GM19467 (cell line): ENCODE measurements at regions not wholly inside any gene's neighbourhood (a gene's known extent, or its start where the extent isn't known, plus 50 kb on each side); places are given as distances from the start of the nearest gene placed in this dataset.

Source experiments
- ATAC-seq: cut with Tn5 transposase; IDR thresholded peaks from one replicate; pipeline ENCODE4 v1.9.1; 2021; ENCODE audit warnings: mild to moderate bottlenecking, moderate library complexity; ENCODE audit not compliant: unreplicated experiment

GRCh38 chr2:20523073-20523798, 76.4 kb downstream of the RHOB start:
- ATAC-seq = no peak

DNA sequence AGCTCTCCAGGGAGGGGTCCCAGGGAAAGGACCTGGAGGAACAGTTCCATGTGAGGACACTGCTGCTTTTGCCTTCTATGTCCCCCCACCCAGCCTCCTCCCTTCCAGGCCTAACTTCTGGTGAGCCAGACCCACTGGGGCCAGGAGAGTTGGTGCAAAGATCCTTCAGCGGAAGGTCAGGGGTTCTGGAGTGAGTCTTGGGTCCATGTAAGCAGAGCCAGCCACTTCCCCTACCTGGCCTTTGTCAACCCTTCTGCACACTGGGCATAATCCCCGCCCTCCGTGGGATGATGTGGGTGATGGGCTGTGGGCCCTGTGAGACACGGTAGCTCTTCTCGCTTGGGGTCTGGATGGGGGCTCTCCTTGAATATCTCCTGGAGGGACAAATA, 76.9 kb downstream of the RHOB start:
- no peak for ATAC-seq

GRCh38 chr2:20524412-20525040, 77.7 kb downstream of the RHOB start:
- peak; percentile 75 for ATAC-seq

DNA sequence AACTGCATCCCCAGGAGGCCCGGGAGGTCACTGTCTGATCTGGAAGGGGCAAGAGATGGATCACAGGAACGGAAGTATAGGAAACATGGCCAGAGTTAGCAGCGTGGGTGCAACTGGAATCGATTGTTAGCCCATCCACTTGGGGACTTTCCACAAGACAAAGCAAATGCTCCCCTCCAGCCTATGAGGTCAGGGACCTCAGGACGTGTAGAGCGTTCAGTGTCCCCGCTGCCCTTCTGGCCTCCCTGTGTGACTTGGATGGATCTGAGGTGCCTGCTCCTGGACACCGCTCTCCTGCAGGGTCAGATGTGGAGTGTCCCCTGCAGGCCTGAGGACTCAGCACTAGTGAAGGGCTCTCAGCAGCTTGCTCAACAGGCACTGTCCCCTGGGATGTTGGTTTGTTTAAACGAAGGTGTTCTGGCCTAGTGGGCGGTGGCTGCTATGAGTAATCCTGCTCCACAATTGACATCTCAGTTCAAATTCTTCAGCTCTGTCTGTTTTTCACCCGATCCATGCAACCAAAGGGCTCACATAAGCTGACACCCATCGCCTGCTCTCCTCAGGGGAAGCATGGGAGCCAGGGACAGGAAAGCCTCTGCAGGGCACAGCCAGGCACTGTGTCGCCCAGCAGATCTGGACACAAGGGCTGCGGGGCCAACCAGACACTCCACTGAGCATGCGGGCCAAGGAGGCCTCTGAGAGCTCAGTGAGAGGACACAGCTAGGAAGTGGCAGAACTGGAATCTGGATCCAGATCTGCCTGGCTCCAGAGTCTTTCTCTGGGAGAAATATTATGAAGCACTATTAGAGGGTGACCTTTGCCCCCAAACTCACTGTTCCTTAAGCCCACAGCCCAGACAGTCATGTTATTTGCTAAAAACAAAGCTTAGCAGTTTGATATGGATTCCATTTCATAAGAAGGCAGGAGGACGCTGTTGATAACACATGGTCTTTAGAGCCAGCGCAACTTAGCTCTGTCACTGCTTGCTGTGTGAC, 78.5 kb downstream of the RHOB start:
- ATAC-seq = peak; percentile 84

DNA sequence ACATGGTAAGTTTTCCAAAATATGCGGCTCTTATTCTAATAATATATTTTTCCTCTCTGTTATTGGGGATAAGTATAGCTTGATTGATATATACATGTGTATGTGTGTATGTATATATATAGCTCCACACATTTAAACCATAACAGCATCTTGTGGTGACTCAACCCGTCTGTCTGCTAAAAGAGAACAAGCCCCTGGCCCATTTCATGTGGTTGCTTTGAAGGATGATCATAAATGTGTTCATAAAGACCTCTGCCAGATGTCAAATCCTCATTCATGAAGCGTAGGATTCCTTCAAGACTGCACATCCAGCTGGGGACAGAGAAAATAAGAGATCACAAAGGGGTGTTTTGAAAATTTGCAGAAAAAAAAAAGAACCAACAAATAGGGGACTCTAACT, 79.3 kb downstream of the RHOB start:
- no peak for ATAC-seq

DNA sequence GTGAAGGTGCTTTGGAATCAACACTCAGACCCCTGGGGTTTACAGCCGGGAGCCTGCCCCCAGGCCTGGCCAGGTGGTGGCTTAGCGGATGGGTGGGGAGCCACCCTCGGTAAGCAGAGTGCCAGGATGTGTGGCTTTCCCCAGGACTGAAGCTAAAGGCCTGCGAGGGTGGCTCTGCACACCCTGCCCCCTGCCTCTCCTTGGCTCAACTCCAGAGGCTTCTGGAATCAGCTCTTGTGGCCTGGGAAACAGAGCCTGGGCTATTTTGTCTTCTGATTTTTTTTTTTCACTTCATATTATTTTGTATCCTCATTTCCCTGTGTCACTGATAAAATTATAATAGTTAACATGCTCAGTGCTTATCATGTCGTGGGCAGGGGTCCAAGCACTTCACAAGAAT, 79.8 kb downstream of the RHOB start:
- no peak for ATAC-seq

GRCh38 chr2:20528713-20529112, 81.8 kb downstream of the RHOB start:
- ATAC-seq = no peak

- ATAC-seq = no peak
These were observed 83.6 kb downstream of the RHOB start for GRCh38 chr2:20530520-20530919.

GRCh38 chr2:20531633-20532262, 84.9 kb downstream of the RHOB start:
- ATAC-seq = no peak

- no peak for ATAC-seq
These were observed 86.0 kb downstream of the RHOB start for GRCh38 chr2:20532634-20533437.

- no peak for ATAC-seq
These were observed 87.2 kb downstream of the RHOB start for GRCh38 chr2:20533993-20534622.

- ATAC-seq = no peak
These were observed 88.3 kb downstream of the RHOB start for GRCh38 chr2:20534913-20535801.

GRCh38 chr2:20536619-20537422, 89.9 kb downstream of the RHOB start:
- no peak for ATAC-seq

- no peak for ATAC-seq
These were observed 90.8 kb downstream of the RHOB start for GRCh38 chr2:20537423-20538307.

DNA sequence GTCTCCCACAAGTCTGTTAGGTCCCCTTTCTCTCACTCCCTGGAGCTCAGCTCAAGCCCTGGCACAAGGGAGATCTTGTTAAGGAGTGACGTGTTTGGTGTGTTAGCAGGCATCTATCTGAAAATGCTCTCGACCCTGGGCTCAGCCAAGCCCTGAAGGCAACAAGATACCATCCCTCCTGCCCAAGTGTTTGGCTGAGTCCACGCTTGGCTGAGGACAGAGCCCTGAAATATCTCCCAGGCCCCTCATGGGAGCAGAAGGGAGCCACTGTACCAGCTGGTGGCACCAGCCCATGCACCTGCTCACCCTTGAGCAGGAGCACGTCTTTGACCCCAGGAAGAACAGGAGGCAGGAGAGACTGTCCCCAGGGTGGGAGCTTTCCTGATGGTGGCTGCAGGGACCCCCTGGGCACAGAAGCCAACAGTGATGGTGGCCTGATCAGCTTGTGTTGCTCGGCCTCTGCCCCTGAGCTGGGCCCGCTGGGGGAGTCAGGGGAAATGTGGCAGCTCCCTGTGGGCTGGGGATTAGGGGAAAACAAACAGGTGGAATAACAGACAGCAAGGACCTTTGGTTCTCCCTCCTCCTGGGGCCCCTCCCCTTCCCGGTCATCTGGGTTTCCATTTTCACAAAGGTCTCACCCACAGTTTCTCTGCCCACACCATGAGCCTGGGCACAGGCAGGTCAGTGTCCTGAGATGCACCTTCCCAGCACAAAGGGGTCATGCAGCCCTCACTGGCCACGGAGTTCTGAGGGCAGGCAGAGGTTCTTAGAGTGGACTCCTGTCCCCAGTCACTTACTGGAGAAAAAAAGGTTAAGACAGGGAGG, 91.6 kb downstream of the RHOB start:
- ATAC-seq = no peak

- no peak for ATAC-seq
These were observed 92.4 kb downstream of the RHOB start for GRCh38 chr2:20539133-20539719.
